ENCODE measurements at regions not wholly inside any gene's neighbourhood (a gene's known extent, or its start where the extent isn't known, plus 50 kb on each side); places are given as distances from the start of the nearest gene placed in this dataset.
"Not testable (repeated sequence)": the region's sequence is repeated elsewhere in the genome, so short reads cannot be mapped to it uniquely, and the experiment has no call there.

GRCh38 chr4:64715741-64716140 is 306.5 kb upstream of the TECRL start:
- DNase-seq: no peak

DNA sequence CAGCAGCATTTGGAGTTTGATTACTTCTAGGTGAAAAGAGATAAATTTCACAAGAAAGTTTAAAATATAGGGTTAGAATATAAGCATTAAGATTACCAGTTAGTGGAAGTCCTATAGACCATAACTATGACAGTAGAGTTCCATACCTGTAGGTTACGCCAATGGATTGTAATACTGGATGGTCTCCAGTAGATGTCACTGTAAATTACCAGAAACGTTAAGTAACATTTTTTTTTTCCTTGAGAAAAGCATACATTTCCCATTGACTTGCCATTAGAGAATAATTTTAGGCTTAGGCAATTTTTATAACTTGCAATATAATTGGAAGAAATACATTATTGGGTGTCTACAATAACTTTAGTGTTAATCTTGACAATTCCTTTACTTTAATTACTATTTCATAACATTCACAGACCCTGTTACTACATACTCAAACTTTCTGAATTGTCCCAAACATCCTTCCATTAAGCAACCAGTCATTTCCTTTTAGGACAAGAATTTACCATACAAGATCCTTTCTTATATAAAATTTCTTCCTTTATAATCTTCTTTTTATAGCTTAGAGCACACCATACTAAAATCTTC is 304.1 kb upstream of the TECRL start:
- DNase-seq: peak; percentile 2

DNA sequence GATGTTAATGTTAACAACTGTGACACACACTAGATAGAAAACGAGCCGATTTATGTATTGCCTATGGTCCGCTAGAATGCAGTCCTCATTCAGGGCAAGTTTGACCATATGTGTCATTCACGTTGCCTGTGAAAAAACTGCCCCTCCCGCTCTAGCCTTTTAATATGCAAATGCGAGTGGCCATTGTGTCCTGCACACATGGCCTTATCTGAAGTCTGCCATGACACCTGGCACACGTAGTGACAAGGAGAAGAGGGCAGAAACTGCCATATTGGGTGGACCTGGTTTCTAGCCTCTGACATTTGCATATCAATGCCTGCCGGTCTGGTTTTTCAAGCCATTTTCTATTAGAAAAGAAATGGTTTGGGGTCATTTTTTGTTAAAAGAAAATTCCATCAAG is 303.3 kb upstream of the TECRL start:
- no peak for DNase-seq

- no peak for DNase-seq
Observed at GRCh38 chr4:64705989-64706388, 296.7 kb upstream of the TECRL start.

DNA sequence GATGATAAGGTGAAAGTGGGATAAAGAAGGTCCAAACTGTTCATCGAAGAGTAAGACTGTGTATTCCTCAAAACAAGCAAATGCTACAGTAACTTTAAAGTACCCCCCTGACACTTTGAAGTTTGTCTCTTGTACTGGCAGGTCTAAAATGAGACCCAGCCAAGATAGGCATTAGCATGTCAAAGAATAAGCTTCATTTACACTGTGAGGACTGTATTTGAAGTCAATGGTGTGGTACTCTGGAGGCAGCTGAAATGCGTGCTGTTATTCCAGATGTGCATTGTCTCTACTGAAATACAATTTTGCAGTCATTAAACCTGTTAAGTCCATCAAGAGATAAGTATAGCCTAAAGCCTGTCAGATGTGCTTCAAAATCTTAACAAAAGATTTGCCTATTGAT is 288.9 kb upstream of the TECRL start:
- DNase-seq: no peak

DNA sequence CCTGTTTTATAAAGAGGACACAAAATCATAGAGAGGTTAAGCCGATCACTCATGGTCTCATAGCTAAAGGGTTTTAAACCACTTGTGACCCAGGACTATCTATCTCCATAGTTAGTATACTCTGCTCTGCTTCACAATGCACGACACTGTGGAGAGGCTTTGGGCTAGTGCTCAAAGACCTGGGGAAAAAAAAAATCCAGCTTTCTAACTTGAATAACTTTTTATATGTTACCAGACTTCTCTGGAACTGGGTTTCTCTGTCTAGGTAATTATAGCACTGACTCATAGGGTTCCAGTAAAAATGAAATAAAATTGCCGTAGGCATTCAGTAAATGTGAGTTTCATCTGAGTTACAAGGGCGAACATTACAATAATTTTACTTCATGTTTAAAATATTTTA is 273.7 kb upstream of the TECRL start:
- DNase-seq: no peak

DNA sequence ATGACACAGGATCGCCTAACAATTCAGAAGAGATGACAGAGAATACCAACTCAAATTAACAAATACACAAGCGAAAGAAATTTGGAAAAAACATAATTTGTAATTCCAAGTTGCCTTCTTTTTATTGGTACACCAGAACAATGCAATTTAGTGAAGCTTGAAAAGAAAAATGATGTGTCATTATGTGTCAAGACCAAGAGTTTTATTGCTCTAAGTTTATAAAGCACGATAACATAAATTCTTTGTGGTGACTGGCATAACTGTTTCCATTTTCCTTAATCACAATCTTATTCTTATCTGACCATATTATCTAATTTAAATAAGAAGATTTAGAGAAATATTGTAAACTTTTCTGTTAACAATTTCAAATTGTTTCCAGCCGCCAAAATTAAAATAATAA is 273.2 kb upstream of the TECRL start:
- DNase-seq: no peak

- DNase-seq: not testable (repeated sequence)
Observed at GRCh38 chr4:64673121-64673520, 263.9 kb upstream of the TECRL start.

GRCh38 chr4:64670647-64671046 is 261.4 kb upstream of the TECRL start:
- no peak for DNase-seq

DNA sequence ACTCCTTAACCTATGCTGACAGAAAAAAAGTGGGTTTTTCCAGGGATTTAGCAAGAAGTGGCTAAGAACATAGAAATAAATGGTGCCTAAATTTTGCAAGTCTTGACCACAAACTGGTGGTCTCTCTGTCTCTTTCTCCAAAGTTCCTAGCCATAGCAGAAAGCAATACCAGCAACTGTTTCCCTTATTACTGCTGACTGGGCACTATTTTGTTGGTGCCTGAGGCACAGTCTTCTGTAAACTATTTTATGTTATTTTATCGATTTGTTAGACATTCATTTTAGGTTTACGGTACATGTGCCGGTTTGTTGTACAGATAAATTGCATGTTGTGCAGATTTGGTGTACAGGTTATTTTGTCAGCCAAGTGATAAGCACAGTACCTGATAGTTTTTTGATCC is 234.6 kb upstream of the TECRL start:
- no peak for DNase-seq

DNA sequence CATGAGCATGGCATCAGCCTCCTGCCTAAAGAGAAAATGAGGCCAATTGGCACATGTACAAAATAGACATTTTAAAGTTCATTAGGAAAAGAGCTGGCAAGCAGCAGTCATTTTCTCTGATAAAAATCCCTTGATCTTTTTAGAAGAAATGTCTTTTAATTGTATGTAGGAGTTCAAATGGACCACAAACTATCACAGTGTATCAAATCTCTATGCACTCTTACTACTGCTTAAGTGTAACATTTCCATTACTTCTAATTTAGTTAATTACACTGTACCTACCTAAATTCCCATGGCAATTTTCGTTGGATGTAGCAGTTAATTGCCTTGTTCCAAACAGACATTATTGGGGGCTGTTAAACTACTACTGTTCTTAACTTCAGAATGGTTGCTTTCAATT is 233.7 kb upstream of the TECRL start:
- DNase-seq: no peak

GRCh38 chr4:64640402-64640801 is 231.2 kb upstream of the TECRL start:
- DNase-seq: not testable (repeated sequence)

DNA sequence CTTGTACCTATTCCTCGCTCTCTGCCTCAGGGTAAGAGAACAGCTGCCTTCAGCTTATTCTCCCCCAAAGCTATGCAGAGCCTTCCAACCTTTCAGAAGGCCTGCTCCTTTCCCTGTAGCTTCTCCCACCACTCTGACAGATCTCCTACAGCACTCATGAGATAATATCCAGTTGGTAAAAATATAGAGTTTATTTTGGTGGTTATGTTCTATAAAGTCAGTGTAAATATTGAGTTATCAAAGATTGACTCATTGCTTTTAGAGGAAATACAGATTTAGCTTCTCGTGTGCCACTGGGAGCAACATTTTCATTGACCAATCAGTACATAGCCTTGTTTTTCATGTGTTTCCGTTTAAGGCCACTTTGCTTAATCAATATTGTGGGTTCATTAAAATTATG is 216.2 kb upstream of the TECRL start:
- DNase-seq: no peak

DNA sequence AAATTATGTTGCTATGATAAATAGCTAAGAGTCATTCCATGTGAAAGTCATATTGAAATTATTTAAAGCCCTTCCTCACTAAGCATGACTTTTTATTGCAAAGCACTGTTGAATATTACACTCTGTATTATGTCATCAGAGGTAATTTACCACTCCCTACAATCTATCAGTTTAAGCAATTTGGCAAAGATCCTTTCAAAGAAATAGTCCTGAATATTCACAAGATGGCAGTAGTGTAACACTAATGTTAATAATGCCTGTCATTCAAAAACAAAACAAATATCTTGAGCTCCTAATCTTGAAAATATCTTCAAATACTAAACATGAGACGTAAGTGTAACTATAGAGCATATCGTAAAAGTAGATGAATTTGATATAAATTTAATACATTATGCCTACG is 208.6 kb upstream of the TECRL start:
- DNase-seq: no peak

GRCh38 chr4:64614276-64614675 is 205.0 kb upstream of the TECRL start:
- no peak for DNase-seq

DNA sequence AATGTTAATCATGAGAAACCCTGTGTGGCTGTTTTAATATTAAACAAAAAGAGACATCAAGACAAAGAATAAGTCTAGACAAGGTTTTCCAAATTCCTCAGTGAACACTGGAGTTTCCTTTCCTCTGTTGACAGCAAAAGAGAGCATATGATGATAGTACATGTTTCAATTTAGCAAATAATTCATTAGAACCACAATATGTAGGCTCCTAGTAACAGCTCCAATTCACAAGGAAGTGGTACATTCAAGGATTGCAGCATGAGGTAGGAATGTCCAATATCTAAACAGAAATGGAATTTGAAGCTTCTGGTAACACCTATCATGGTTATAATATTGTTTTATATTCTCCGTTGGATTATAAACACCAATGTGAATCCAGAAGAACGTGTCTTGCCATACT is 203.8 kb upstream of the TECRL start:
- DNase-seq: no peak

DNA sequence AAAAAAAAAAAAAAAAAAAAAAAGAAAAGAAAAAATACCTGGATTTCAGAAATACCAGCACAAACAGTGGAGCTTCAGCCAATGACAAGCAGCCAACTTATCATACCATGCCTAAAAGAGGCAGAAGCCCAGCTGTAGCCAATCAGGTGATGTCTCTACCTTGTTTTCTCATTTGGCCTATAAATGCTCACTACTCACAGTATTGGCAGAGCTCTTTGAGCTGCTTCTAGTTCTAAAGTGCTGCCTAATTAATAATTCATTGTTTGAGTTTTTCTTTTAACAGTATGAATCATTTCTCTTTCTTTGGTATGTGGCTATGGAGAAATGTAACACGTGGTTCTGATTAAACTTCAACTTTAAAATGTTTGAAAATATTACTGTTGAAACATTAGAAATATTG is 188.8 kb upstream of the TECRL start:
- DNase-seq: no peak

- DNase-seq: no peak
Observed at GRCh38 chr4:64594723-64595122, 185.5 kb upstream of the TECRL start.

DNA sequence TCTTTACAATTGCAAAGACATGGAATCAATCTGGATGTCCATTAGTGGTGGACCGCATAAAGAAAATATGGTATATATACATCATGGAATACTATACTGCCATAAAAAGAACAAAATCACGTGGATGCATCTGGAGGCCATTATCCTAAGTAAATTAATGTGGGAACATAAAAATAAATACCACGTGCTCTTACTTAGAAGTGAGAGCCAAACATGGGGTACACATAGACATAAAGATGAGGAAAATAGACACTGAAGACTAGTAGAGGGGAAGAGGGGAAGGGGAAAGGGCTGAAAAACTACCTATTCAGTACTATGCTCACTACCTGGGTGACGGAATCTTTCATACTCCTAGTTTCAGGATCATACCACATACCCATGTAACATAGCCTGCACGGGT is 179.3 kb upstream of the TECRL start:
- DNase-seq: no peak

GRCh38 chr4:64584981-64585557 is 175.8 kb upstream of the TECRL start:
- DNase-seq: peak; percentile 26

- no peak for DNase-seq
Observed at GRCh38 chr4:64584125-64584524, 174.9 kb upstream of the TECRL start.

- no peak for DNase-seq
Observed at GRCh38 chr4:64582492-64582891, 173.2 kb upstream of the TECRL start.

DNA sequence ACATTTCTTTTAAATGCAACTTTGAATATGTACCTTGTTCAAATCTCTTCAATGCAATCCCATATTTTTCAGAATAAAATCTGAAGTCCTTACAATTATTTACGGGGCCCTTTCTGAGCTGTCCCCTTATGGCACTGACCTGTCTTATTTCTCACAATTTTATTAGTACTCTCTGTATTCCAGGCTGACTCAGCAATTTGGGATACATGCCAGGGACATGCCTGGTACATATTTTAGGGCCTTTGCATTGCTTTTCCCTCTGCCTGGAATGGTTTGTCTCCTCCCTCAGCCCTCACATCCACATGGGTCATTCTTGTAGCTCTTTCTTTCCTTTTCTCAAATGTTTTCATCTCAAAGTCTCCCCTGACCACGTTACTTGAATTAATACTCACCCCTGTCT is 172.2 kb upstream of the TECRL start:
- no peak for DNase-seq

- DNase-seq: no peak
Observed at GRCh38 chr4:64564126-64564525, 154.9 kb upstream of the TECRL start.

DNA sequence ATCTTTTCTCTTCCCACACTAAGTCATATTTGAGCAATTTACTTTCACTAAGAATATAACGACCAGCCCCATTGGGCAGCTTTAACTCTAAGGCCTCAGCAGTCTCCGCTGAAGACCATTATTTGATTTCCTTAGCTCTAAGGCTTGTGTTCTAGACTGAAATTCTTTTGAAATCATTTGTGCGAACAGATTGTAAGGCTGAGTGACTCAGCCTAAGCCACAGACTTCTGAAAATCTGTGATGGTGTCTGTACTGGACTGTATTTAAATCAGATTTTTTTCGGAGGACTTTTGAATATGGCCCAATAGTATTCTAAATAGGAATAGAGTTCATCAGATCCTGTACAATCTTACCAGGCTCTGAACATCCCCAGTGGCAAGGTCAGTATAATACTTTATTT is 150.3 kb upstream of the TECRL start:
- no peak for DNase-seq

DNA sequence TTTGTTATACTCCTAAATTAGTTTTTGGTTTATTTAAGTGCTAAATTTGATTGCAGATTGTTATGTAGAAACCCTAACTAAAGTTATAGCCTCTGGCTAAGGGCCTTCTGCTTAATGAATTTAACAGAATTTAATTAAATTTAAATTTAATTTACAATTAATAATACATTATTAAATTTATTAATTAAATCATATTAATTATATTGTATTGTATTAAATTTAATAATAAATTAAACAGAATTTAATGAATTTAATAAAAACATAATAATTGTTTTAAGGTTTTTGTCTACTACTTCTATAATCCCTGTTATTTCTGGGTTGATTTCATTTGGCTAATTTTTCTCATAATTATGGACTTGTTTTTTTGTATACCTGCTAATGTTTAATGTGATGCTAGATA is 141.9 kb upstream of the TECRL start:
- DNase-seq: no peak
